Small intestine (tissue), 7 donors: ENCODE measurements at regions not wholly inside any gene's neighbourhood (a gene's known extent, or its start where the extent isn't known, plus 50 kb on each side); places are given as distances from the start of the nearest gene placed in this dataset.
A peak's percentile ranks its signal among the peaks of the same experiment; 100 is the strongest.

Experiments used
- DNase-seq, 2 donors: peaks; one replicate each; pipeline versions ENCODE4 v3.0.0 to v3.0.0-alpha.2; 2013
- FAIRE-seq: peaks from 2 replicates; lab custom pipeline; 2012; peaks lifted over from hg19 to GRCh38; lab: Jason Lieb, UNC
- H3K27ac ChIP-seq, 3 donors: one replicate each; pipeline ENCODE4 v1.5.1; 2013; ENCODE audit warnings: low read length in 2 of 3, mild to moderate bottlenecking in 2 of 3, control low read depth in 1 of 3, inconsistent platforms in 1 of 3, low read depth in 1 of 3, moderate library complexity in 1 of 3
- H3K27me3 ChIP-seq, 3 donors: one replicate each; pipeline ENCODE4 v1.6.1; 2013; ENCODE audit warnings: low read length in 3 of 3, inconsistent platforms in 1 of 3; ENCODE audit not compliant: control insufficient read depth in 3 of 3, insufficient read depth in 3 of 3
- H3K36me3 ChIP-seq, 3 donors: one replicate each; pipeline ENCODE4 v1.6.1; 2013; ENCODE audit warnings: low read length in 3 of 3, inconsistent platforms in 1 of 3, low read depth in 1 of 3, mild to moderate bottlenecking in 1 of 3, moderate library complexity in 1 of 3; ENCODE audit not compliant: control insufficient read depth in 3 of 3, insufficient read depth in 2 of 3
- H3K4me1 ChIP-seq, 3 donors: one replicate each; pipeline ENCODE4 v1.6.1; 2013; ENCODE audit warnings: low read length in 2 of 3, inconsistent platforms in 1 of 3, low read depth in 1 of 3, mild to moderate bottlenecking in 1 of 3, moderate library complexity in 1 of 3; ENCODE audit not compliant: control insufficient read depth in 3 of 3, insufficient read depth in 2 of 3
- H3K4me3 ChIP-seq, 3 donors: one replicate each; pipeline ENCODE4 v1.5.1; 2013; ENCODE audit warnings: low read length in 3 of 3, control low read depth in 1 of 3, inconsistent platforms in 1 of 3, low read depth in 1 of 3, mild to moderate bottlenecking in 1 of 3, moderate library complexity in 1 of 3
- H3K9me3 ChIP-seq, 2 donors: one replicate each; pipeline ENCODE4 v1.6.1; 2013; ENCODE audit warnings: low read depth in 1 of 2, low read length in 1 of 2; ENCODE audit not compliant: control insufficient read depth in 2 of 2, insufficient read depth in 1 of 2
- WGBS, 3 donors: extraction: QIAGEN DNeasy Blood & Tissue Kit; methylation state at CpG; one replicate each; pipeline ENCODE4 v1.1.7; 2013; 5-methylcytosine and 5-hydroxymethylcytosine counted together
- donor health status: healthy with polysubstance abuse.
- donor health status: control.
- donor health status: control.
- donor health status: Bipolar disorder and iron deficiency.
- donor health status: healthy.

DNA sequence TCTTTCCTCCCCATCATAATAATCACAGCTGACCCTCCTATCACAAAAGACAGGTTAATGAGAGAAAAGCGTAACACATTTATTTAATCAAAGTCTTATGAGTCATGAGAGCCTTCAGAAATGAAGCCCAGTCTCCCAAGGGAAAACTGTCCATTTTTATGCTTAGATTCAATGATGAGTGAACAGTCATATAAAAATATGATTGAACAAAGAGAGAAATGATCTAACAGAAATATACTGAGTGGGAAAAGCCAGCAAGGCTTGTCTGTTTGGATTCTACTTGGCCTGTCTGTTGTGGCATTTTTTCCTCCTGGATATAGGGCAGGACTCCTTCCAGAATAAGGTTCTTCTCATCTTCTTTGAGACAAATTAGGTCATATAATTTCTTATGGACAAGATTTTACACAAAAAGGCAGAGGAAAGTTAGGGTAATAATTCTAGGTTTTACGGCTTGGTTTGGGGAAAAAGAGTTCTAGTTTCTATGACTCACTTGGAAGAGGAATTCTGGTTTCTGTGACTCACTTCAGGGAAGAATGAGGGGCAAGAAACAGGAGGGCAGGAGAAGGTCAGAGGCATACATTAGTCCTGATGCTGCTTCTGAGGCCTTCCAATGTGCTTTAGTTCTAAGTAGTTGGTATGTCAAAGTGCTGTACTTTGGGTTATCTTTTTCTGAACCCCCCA, 534.2 kb downstream of the ZIC1 start:
- 81 to 92% (median 85%) methylated on average over 2 of the region's 2 CpGs for WGBS, 3 donors
- H3K27me3 ChIP-seq: no peaks in the 10 kb centered on the region
- no peak overlapping the region for H3K4me3 ChIP-seq
- FAIRE-seq: no peak
- H3K27ac ChIP-seq: no peak overlapping the region
- no peak for DNase-seq
- no peaks in the 10 kb centered on the region for H3K36me3 ChIP-seq
- H3K4me1 ChIP-seq: no peaks in the 10 kb centered on the region
- H3K9me3 ChIP-seq: no peaks in the 10 kb centered on the region

DNA sequence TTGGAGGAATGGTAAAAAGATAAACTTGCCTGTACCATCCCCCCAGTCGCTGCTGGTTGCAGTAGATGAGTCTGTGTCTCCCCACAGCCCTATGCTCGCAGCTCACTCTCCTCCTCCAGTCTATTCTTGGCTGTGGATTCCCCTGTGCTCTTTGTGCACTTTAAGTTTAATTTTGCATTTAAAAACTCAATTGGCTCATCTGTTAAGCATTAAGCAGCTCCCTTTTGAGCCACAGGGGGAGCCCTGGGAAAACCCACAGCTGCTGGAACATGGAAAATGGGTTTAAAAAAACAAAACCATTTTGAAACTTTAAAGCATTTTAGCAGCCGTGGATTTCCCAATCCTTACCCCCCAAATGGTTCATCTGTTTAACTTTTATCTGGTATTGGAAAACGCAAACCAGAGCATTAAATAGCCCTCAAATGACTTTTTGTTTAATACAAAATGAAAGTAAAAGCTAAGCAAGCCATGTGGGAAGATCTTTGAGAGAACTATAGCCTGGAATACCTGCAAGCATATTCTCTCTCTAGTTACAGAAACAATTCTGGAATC, 536.9 kb downstream of the ZIC1 start:
- Histone ChIP-seq H3K27me3 (no peaks in the 10 kb centered on the region), H3K27ac (no peak overlapping the region), H3K9me3 (no peaks in the 10 kb centered on the region), H3K36me3 (no peaks in the 10 kb centered on the region), H3K4me1 (no peaks in the 10 kb centered on the region), H3K4me3 (no peak overlapping the region)
- FAIRE-seq (no peak), DNase-seq (peak; percentile 17 to 43)
- WGBS, 3 donors: 19 to 36% (median 26%) methylated on average over 4 of the region's 4 CpGs

- 83 to 91% (median 89%) methylated on average over 1 of the region's 1 CpG for WGBS, 3 donors
Measured at GRCh38 chr3:147956615-147957014, 547.5 kb downstream of the ZIC1 start.

DNA sequence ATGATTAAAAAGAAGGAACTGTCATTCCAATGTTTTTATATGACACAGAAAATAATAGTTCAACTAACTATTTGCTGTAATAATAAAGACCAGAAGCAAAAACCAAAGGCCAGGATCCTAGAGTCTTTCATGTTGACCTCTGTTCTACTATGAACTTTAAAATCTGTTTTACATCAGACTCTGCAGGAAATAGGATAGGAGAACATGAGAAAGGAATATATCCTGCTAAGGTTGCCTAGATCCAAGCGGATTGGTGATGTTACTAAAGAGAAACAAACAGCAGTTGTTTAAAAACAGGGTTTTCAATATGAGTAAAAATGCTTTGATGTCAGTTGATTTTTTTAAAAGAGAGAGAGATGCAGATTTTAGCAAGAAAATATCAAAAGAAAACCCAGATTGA, 549.6 kb downstream of the ZIC1 start:
- H3K27me3 ChIP-seq: no peaks in the 10 kb centered on the region

More at GRCh38 chr3:147956615-147957014, 547.5 kb downstream of the ZIC1 start:
- H3K4me3 ChIP-seq: no peak overlapping the region
- H3K36me3 ChIP-seq: no peaks in the 10 kb centered on the region
- no peak for DNase-seq
- FAIRE-seq: no peak
- H3K9me3 ChIP-seq: no peaks in the 10 kb centered on the region
- H3K27ac ChIP-seq: no peak overlapping the region
- H3K4me1 ChIP-seq: no peaks in the 10 kb centered on the region
- H3K27me3 ChIP-seq: no peaks in the 10 kb centered on the region

GRCh38 chr3:147960786-147961185, 551.6 kb downstream of the ZIC1 start:
- Histone ChIP-seq H3K4me1 (no peaks in the 10 kb centered on the region), H3K4me3 (no peak overlapping the region), H3K9me3 (no peaks in the 10 kb centered on the region), H3K27me3 (no peaks in the 10 kb centered on the region), H3K27ac (no peak overlapping the region), H3K36me3 (no peaks in the 10 kb centered on the region)
- FAIRE-seq: no peak
- 40 to 70% (median 49%) methylated on average over 6 of the region's 6 CpGs for WGBS, 3 donors
- no peak for DNase-seq

More for the DNA sequence above, 549.6 kb downstream of the ZIC1 start:
- FAIRE-seq (no peak), DNase-seq (no peak)
- whole genome bisulfite sequencing, 3 donors: 80 to 85% (median 82%) methylated on average over 1 of the region's 1 CpG
- Histone ChIP-seq H3K9me3 (no peaks in the 10 kb centered on the region), H3K36me3 (no peaks in the 10 kb centered on the region), H3K4me3 (no peak overlapping the region), H3K27ac (no peak overlapping the region), H3K4me1 (no peaks in the 10 kb centered on the region)

DNA sequence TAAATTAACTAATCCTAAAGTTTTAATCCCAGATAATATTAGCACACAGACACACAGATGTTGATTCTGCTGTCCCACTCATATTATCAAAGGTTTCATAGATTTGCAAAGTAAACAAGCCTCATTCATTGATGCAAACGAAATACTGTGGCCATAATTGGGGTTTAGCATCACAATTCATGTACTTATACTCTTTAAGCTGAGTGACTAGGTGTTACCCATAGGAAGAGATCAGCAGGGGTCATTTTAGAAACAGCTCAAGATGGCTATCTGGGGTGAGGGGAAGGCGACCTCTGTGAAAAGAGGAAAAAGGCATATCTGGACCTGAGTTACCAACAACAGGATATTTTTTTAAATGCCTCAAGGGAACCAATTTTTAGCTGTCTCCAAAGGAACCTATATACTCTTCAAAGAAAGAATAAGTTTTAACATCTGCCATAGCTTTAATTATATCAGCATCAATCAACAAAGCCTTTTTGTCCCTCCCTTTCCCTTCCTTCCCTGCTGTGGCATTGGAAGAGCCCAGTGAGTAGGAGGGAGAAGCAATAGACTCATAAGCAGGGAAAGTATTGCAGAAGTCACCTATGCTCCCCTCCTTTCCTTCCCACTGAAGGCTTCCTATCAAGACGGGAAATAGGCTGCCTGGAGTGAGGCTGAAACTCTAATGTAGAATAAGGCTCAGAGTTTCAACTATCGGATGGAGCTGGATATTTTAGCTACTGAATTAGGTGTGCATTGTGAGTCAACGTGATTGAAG, 553.4 kb downstream of the ZIC1 start:
- DNase-seq: no peak
- no peak overlapping the region for H3K27ac ChIP-seq
- FAIRE-seq: no peak
- no peaks in the 10 kb centered on the region for H3K4me1 ChIP-seq
- H3K9me3 ChIP-seq: no peaks in the 10 kb centered on the region
- no peaks in the 10 kb centered on the region for H3K36me3 ChIP-seq
- no peak overlapping the region for H3K4me3 ChIP-seq
- no peaks in the 10 kb centered on the region for H3K27me3 ChIP-seq
- WGBS, 3 donors: 47 to 67% (median 59%) methylated on average over 5 of the region's 5 CpGs

- WGBS, 3 donors: 92 to 100% (median 92%) methylated on average over 1 of the region's 1 CpG
Measured at GRCh38 chr3:147963711-147964110, 554.5 kb downstream of the ZIC1 start.

GRCh38 chr3:147975165-147975564, 566.0 kb downstream of the ZIC1 start:
- Histone ChIP-seq H3K27me3 (no peaks in the 10 kb centered on the region), H3K27ac (no peak overlapping the region), H3K9me3 (no peaks in the 10 kb centered on the region), H3K4me3 (no peak overlapping the region), H3K4me1 (no peaks in the 10 kb centered on the region), H3K36me3 (no peaks in the 10 kb centered on the region)
- 88 to 100% (median 93%) methylated on average over 1 of the region's 1 CpG for WGBS, 3 donors
- DNase-seq (no peak), FAIRE-seq (no peak)

More at GRCh38 chr3:147963711-147964110, 554.5 kb downstream of the ZIC1 start:
- no peak overlapping the region for H3K27ac ChIP-seq
- no peak overlapping the region for H3K4me3 ChIP-seq
- no peaks in the 10 kb centered on the region for H3K9me3 ChIP-seq
- H3K4me1 ChIP-seq: no peaks in the 10 kb centered on the region
- no peaks in the 10 kb centered on the region for H3K27me3 ChIP-seq
- FAIRE-seq: no peak
- no peaks in the 10 kb centered on the region for H3K36me3 ChIP-seq
- no peak for DNase-seq
